HS-27A (cell line): ENCODE measurements at regions not wholly inside any gene's neighbourhood (a gene's known extent, or its start where the extent isn't known, plus 50 kb on each side); places are given as distances from the start of the nearest gene placed in this dataset.
"Not testable (repeated sequence)": the region's sequence is repeated elsewhere in the genome, so short reads cannot be mapped to it uniquely, and the experiment has no call there.

ENCODE experiments used
- DNase-seq: peaks from one replicate; pipeline ENCODE4 v3.0.0-alpha.2; 2012; ENCODE audit warnings: low read depth, missing footprints

GRCh38 chr7:98774884-98775283 is 94.9 kb downstream of the TMEM130 start:
- no peak for DNase-seq

GRCh38 chr7:98777051-98777450 is 92.8 kb downstream of the TMEM130 start:
- DNase-seq: no peak

- DNase-seq: no peak
Observed at GRCh38 chr7:98778421-98778820, 91.4 kb downstream of the TMEM130 start.

- DNase-seq: no peak
Observed at GRCh38 chr7:98779800-98780587, 89.8 kb downstream of the TMEM130 start.

- DNase-seq: no peak
Observed at GRCh38 chr7:98784216-98784785, 85.5 kb downstream of the TMEM130 start.

- DNase-seq: no peak
Observed at GRCh38 chr7:98785929-98786571, 83.8 kb downstream of the TMEM130 start.

GRCh38 chr7:98788966-98789365 is 80.8 kb downstream of the TMEM130 start:
- no peak for DNase-seq

- not testable (repeated sequence) for DNase-seq
Observed at GRCh38 chr7:98794453-98794852, 75.4 kb downstream of the TMEM130 start.

GRCh38 chr7:98795741-98796493 is 73.9 kb downstream of the TMEM130 start:
- no peak for DNase-seq
